ACC112 (cell line): ENCODE measurements at regions not wholly inside any gene's neighbourhood (a gene's known extent, or its start where the extent isn't known, plus 50 kb on each side); places are given as distances from the start of the nearest gene placed in this dataset.
"Not testable (repeated sequence)": the region's sequence is repeated elsewhere in the genome, so short reads cannot be mapped to it uniquely, and the experiment has no call there.

ENCODE experiments used
- H2AFZ ChIP-seq: fragments of 200-600 bp; sonication (generic); one replicate; pipeline ENCODE4 v1.6.0; 2017; ENCODE audit warnings: antibody characterized with exemption, low read length; ENCODE audit not compliant: unreplicated experiment
- H3K27ac ChIP-seq: fragments of 200-600 bp; sonication (generic); 2 replicates; pipeline ENCODE4 v1.5.1; 2014; ENCODE audit warnings: low read depth, mild to moderate bottlenecking, antibody characterized with exemption, low read length, moderate library complexity
- H3K27me3 ChIP-seq: fragments of 200-600 bp; sonication (generic); 2 replicates; pipeline ENCODE4 v1.6.1; 2014; ENCODE audit warnings: mild to moderate bottlenecking, antibody characterized with exemption, low read length, moderate library complexity, mixed read lengths; ENCODE audit not compliant: insufficient read depth
- H3K36me3 ChIP-seq: fragments of 200-600 bp; sonication (generic); 2 replicates; pipeline ENCODE4 v1.6.1; 2016; ENCODE audit warnings: mild to moderate bottlenecking, antibody characterized with exemption, low read length, moderate library complexity, mixed read lengths; ENCODE audit not compliant: insufficient read depth
- H3K4me1 ChIP-seq: fragments of 200-600 bp; sonication (generic); one replicate; pipeline ENCODE4 v1.6.1; 2016; ENCODE audit warnings: low read length, mixed read lengths; ENCODE audit not compliant: insufficient read depth, unreplicated experiment, control insufficient read depth
- H3K4me3 ChIP-seq: fragments of 200-600 bp; sonication (generic); 2 replicates; pipeline ENCODE4 v1.5.1; 2014; ENCODE audit warnings: mild to moderate bottlenecking, low read depth, low read length
- H3K79me2 ChIP-seq: fragments of 200-600 bp; sonication (generic); one replicate; pipeline ENCODE4 v1.6.0; 2016; ENCODE audit warnings: low read length; ENCODE audit not compliant: control insufficient read depth, unreplicated experiment, insufficient read depth

DNA sequence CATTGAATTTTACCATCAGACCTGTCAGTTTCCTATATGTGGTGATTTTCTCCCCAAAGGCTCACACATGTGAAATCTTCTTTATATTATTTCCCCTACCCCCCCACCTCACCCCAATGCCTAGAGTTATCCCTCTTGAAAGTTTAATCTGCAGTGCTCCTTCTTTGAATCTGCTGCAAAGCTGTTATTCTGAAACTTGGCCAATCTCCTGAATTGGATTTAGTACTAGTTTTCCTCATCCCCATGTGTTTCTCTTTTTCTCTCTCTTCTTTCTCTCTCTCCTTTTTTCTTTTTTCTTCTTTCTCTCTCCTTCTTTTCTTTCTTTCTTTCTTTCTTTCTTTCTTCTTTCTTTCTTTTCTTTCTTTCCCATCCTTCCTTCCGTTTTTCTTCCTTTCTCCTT lies 886.2 kb downstream of the TYW1 start:
- no peak overlapping the region for H3K27ac ChIP-seq
- H3K4me3 ChIP-seq = no peak overlapping the region
- no peak overlapping the region for H2AFZ ChIP-seq
- no peaks in the 10 kb centered on the region for H3K27me3 ChIP-seq
- H3K36me3 ChIP-seq = no peaks in the 10 kb centered on the region
- H3K4me1 ChIP-seq = no peaks in the 10 kb centered on the region
- H3K79me2 ChIP-seq = no peaks in the 10 kb centered on the region

DNA sequence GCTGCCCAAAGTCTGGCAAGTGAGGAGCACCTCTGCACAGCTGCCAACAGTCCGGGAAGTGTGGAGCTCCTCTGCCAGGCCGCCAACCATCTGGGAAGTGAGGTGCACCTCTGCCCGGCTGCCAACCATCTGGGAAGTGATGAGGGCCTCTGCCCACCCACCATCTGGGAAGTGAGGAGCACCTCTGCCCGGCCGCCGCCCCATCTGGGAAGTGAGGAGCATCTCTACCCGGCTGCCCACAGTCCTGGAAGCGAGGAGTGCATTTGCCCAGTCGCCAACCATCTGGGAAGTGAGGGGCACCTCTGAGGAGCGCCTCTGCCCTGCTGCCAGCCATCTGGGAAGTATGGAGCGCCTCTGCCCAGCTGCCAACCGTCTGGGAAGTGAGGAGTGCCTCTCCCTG lies 893.7 kb downstream of the TYW1 start:
- H3K27ac ChIP-seq = no peak overlapping the region
- no peaks in the 10 kb centered on the region for H3K27me3 ChIP-seq
- no peak overlapping the region for H2AFZ ChIP-seq
- no peaks in the 10 kb centered on the region for H3K4me1 ChIP-seq
- H3K4me3 ChIP-seq = no peak overlapping the region
- H3K36me3 ChIP-seq = no peaks in the 10 kb centered on the region
- no peaks in the 10 kb centered on the region for H3K79me2 ChIP-seq

DNA sequence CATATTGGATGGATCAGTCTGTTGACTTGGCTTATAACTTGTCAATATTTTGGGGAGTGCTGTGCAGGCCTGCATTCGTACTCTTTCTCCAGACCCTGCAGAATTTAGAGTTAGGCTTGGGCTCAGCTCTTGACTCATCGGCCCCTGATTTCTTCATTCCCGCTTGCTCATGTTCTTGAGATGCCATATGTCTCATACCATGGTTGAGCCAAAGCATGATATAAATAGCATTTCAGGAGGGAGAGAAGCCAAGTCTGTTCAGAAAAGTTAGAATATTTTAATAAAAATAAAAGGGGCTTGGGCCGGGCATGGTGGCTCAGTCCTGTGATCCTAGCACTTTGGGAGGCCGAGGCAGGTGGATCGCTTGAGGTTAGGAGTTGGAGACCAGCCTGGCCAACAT lies 898.1 kb downstream of the TYW1 start:
- Histone ChIP-seq H2AFZ (no peak overlapping the region), H3K27ac (no peak overlapping the region), H3K27me3 (no peaks in the 10 kb centered on the region), H3K79me2 (no peaks in the 10 kb centered on the region), H3K4me3 (no peak overlapping the region), H3K4me1 (no peaks in the 10 kb centered on the region), H3K36me3 (no peaks in the 10 kb centered on the region)

DNA sequence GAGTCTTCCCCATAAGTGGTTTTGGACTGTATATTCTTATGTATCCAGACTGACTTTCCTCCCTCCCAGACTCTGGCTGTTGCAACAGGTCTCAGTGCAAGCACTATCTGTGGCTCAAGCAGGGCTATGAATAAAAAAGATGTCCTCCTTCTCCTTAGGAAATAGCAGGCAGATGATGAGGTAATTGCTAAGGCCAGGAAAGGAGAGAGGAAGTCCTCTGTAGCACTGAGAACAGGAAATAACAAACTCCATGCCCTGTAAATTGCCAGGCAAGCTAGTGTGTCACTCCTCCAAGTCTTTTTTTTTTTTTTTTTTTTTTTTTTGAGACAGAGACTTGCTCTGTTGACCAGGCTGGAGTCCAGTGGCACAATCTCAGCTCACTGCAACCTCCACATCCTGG lies 900.1 kb downstream of the TYW1 start:
- no peak overlapping the region for H2AFZ ChIP-seq
- H3K79me2 ChIP-seq = no peaks in the 10 kb centered on the region
- no peaks in the 10 kb centered on the region for H3K4me1 ChIP-seq
- H3K27ac ChIP-seq = no peak overlapping the region
- no peak overlapping the region for H3K4me3 ChIP-seq
- H3K27me3 ChIP-seq = no peaks in the 10 kb centered on the region
- H3K36me3 ChIP-seq = no peaks in the 10 kb centered on the region

DNA sequence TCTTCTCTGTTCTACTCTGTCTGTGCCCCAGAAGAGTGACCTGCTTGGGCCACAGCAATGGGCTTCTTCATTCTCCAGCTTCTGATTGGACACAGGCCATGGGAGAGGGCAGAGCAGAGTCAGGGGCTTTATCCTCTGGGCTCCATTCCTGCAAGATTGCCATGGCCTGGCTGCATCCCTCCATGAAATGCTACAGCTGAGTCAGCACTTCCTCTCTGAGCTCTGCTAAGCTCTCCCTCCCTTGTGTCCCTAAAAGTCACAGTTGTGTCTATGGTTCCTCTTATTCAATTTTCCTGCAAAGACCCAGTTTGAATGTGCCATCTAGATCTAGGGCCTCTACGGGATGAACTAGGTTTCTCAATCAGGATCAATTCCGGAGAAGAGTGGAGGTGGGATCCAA lies 903.8 kb downstream of the TYW1 start:
- no peaks in the 10 kb centered on the region for H3K36me3 ChIP-seq
- H3K79me2 ChIP-seq = no peaks in the 10 kb centered on the region
- no peak overlapping the region for H2AFZ ChIP-seq
- no peak overlapping the region for H3K27ac ChIP-seq
- no peaks in the 10 kb centered on the region for H3K4me1 ChIP-seq
- H3K27me3 ChIP-seq = no peaks in the 10 kb centered on the region
- H3K4me3 ChIP-seq = no peak overlapping the region

DNA sequence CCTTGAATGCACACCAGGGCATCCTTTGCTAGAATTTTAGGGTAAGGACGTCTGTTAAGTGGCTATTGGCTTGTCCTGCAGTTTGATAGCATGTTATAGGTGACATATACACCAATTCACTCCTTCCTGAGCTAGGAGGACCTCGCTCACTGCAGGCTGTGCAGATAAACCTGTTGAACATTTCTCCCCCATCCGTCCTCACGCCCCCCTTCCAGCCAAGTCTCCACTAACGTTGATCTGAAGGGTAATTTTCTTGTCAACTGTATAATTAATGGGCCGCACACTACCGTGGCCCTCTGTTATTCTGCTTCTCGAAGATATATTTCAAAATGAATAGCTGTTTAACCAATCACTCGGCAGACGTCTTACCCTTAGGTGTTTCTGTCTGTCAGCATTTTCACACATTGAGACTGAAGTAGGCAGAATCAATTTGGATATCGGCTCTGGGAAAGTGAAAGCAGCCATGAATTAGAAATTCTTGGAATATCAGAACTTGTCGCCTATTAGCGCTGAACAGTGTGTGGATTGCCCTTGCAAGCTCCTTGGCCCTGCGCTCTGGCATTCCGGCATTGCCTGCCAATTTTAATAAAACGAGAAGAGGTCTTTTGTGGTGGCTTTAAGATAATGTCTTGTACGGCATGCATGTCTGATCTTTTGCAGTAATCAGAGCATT lies 905.3 kb downstream of the TYW1 start:
- Histone ChIP-seq H3K27ac (no peak overlapping the region), H3K79me2 (no peaks in the 10 kb centered on the region), H3K36me3 (no peaks in the 10 kb centered on the region), H3K4me1 (no peaks in the 10 kb centered on the region), H3K4me3 (no peak overlapping the region), H3K27me3 (no peaks in the 10 kb centered on the region), H2AFZ (no peak overlapping the region)

DNA sequence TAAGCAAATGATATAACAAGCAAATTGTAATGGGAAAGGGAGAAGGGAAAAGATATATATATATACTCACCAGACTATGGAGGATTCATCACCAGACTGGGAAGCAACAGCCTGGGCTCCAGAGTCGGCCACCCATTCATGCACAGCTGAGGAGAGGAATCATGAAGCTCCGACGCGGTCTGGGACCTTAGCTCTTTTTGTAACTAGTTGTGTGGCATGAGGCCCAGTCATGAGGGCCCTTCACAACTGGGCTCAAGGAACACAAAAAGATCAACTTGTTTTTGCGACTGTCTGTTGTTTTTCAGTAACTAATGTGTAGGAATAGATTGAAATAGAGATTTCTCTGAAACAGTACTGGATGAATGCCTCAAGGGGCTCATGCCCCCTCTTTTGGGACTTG lies 911.2 kb downstream of the TYW1 start:
- no peaks in the 10 kb centered on the region for H3K27me3 ChIP-seq

DNA sequence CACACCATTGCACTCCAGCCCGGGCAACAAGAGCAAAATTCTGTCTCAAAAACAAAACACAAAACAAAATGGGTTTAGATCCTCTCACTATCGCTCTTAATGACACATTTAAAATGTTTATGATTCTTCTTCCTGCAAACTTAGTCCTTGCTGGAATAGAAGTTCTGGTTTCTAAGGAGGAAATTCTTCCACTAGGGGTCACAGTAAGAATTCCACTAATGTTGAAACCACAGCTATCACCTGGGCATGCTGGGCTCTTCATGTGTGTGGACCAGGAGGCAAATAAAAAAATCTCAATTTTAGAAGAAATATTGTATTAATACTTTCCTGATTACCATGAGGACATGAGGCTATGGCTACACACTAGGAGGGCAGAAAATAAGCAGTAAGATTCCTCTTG lies 915.8 kb downstream of the TYW1 start:
- no peaks in the 10 kb centered on the region for H3K36me3 ChIP-seq
- H3K4me3 ChIP-seq = no peak overlapping the region
- no peak overlapping the region for H3K27ac ChIP-seq
- H3K4me1 ChIP-seq = no peaks in the 10 kb centered on the region
- H3K79me2 ChIP-seq = no peaks in the 10 kb centered on the region
- no peaks in the 10 kb centered on the region for H3K27me3 ChIP-seq
- no peak overlapping the region for H2AFZ ChIP-seq

More for the DNA sequence above, 911.2 kb downstream of the TYW1 start:
- H3K4me3 ChIP-seq = no peak overlapping the region
- H3K4me1 ChIP-seq = no peaks in the 10 kb centered on the region
- no peaks in the 10 kb centered on the region for H3K36me3 ChIP-seq
- no peak overlapping the region for H3K27ac ChIP-seq
- no peak overlapping the region for H2AFZ ChIP-seq
- H3K79me2 ChIP-seq = no peaks in the 10 kb centered on the region

DNA sequence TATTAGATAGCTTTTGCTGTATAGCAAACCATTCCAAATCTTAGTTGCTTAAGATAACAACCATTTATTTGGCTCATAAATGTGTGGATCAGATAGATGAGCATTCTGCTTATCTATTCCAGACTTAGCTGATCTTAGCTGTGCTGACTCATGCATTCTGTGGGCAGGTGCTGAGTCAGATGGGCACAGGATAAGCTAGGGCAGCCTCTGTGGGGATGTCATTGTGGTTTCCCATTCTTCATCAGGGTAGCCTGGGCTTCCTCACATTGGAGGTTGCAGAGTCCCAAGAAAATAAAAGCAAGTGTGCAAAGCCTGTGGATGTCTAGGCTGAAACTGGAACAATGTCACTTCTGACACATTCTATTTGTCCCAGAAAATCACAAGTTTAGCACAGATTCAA lies 917.0 kb downstream of the TYW1 start:
- Histone ChIP-seq H3K4me3 (no peak overlapping the region), H3K27me3 (no peaks in the 10 kb centered on the region), H2AFZ (no peak overlapping the region), H3K27ac (no peak overlapping the region), H3K4me1 (no peaks in the 10 kb centered on the region), H3K36me3 (no peaks in the 10 kb centered on the region), H3K79me2 (no peaks in the 10 kb centered on the region)

DNA sequence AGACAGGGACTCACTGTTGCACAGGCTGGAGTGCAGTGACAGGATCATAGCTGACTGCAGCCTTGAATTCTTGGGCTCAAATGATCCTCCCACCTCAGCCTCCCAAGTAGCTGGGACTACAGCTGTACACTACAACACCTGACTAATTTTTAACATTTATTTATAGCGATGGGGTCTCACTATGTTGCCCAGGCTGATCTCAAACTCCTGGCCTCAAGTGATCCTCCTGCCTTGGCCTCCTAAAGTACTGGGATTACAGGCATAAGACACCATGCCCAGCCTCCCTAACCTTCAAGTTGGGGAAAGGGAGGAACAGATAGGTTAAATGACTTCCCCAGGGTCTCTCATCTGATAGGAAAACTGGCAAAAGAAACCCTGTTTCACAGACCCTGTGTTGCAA lies 919.5 kb downstream of the TYW1 start:
- not testable (repeated sequence) for H3K36me3 ChIP-seq, H3K79me2 ChIP-seq, H3K4me3 ChIP-seq, H3K4me1 ChIP-seq, H3K27ac ChIP-seq, H2AFZ ChIP-seq, H3K27me3 ChIP-seq

DNA sequence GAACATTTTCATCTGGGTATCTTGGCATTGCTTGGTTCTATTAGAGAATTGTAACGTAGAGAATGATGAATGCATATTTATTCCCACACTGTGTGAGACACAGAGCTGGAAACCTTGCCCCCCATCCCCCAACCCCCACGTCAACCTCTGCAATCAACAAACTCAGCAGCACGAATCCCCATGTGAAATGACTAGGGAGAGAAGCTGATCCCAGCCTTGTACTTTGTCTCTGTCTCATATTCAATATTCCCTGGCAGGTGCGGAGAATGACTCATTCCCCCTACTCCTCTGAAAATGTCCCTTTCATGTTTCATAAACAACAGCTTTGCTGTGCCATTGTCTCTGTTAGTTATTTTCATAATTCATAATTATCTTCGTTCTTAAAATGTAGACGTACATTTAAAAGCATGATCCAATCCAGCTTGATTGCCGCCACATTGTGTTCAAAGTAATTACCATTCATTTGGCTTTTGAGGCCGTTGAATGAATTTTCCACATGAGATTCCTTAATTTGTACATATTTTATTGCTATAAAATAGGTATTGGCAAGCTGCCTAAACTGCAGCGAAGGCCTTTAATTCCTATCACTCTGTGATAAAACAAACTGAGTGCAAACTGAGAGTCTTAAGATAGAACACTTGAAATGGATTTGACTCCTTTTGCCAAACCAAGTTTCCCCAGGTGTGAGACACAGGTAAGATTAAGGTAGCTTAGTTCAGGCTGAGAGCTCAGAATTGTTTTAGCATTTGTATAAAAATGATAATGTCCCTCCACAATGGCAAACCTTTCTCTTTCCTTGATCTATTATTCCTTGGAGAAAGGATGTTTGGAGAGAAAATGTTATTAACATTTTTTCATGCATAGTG lies 920.2 kb downstream of the TYW1 start:
- Histone ChIP-seq H3K79me2 (no peaks in the 10 kb centered on the region), H3K4me1 (no peaks in the 10 kb centered on the region), H3K27ac (no peak overlapping the region), H3K36me3 (no peaks in the 10 kb centered on the region), H2AFZ (no peak overlapping the region), H3K4me3 (no peak overlapping the region), H3K27me3 (no peaks in the 10 kb centered on the region)
